Eye (tissue), 1 donor: ENCODE measurements at regions not wholly inside any gene's neighbourhood (a gene's known extent, or its start where the extent isn't known, plus 50 kb on each side); places are given as distances from the start of the nearest gene placed in this dataset.

Experiments used
- DNase-seq: peaks from one replicate; pipeline ENCODE4 v3.0.0-alpha.2; 2015

DNA sequence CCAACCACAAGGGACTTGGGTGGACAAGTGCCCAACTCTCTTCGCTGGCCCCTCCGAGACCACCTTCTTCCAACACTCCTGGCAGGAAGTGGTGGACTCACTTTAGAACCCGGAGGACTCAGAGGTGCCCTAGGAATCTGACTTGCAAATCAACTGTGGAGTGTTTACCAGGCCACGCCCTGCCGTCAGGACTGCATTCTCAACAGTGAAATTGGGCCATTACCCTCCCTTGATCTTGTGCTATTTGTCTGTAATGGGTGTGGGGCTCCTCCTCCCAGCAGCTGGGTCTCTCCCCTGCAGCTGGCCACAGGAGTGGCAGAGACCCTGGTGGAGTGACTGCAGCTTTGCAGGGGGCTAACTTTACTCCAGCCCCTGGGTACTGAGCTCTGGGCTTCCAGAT is 212.2 kb upstream of the RPL38 start:
- DNase-seq: no peak

GRCh38 chr17:73994946-73995345 is 208.5 kb upstream of the RPL38 start:
- DNase-seq: no peak

GRCh38 chr17:73997059-73997458 is 206.4 kb upstream of the RPL38 start:
- no peak for DNase-seq

GRCh38 chr17:73998249-73998648 is 205.2 kb upstream of the RPL38 start:
- DNase-seq: no peak

GRCh38 chr17:73998653-73999645 is 204.5 kb upstream of the RPL38 start:
- DNase-seq: peak; percentile 63

GRCh38 chr17:74001145-74001544 is 202.3 kb upstream of the RPL38 start:
- no peak for DNase-seq

- DNase-seq: no peak
Measured at GRCh38 chr17:74002241-74002640, 201.2 kb upstream of the RPL38 start.

GRCh38 chr17:74004056-74004455 is 199.4 kb upstream of the RPL38 start:
- DNase-seq: no peak

DNA sequence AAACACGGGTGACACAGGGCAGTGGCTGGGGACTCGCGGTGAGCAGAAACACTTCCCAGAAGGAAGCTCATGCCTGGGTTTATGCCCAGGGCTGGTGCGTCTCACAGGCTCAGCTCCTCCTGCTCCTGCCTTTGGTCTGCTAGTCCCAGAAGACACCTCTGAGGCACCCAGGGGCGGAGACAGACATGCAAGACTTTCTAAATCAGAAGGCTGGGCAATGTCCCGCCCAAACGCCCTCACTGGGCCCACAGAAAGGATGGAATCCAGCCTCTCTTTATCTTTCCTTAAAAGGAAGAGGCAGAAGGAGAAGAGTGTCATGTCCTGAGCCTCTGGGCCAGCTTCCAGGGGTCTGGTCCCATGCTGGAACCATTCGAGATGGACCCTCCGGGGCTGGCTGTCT is 197.7 kb upstream of the RPL38 start:
- DNase-seq: no peak

DNA sequence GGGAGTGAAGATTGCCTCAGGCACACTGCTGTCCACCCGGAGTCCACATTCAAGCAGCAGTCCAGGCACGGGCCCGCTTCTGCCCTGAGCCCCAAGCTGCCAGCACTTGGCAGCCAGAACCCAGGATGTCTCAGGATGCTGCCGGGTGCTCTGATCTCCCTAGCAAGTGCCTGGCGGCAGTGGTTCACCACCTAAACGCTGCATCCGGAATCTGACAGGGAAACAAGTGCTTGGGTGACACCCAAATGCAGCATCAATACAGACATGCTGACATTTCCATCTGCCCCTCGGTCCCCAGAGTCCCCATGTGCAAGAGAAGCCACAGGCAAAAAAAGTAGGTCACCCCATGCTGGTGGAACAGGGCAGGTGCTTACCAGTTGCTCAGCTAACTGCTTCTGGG is 197.1 kb upstream of the RPL38 start:
- DNase-seq: no peak

- no peak for DNase-seq
Measured at GRCh38 chr17:74008196-74008595, 195.3 kb upstream of the RPL38 start.

DNA sequence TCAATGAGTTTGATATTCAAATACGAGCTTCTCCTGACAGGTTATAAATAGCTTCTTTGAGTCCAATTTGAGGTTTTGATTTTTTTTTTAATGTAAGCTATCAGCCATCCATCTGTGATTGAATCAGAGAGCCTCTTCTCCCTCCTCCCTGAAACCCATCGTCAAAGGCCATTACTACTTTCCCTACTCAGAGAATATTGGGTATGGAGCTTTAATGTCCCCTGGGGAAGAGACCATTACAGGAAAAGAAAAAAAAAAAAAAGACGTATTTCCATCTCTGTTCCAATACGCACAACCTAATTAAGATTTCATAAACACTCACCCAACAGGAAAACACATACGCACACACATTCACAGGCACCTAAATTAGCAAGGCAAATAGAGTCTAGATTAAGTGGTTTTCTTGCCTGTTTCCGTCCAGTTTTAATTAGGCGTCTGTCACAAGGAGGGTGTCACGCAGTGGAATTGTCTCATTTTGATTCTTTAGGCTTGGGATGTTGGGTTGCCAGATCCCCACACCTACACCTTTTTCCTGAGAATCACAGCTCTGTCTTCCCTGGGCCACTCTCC is 194.3 kb upstream of the RPL38 start:
- DNase-seq: no peak

- no peak for DNase-seq
Measured at GRCh38 chr17:74010903-74011302, 192.6 kb upstream of the RPL38 start.

DNA sequence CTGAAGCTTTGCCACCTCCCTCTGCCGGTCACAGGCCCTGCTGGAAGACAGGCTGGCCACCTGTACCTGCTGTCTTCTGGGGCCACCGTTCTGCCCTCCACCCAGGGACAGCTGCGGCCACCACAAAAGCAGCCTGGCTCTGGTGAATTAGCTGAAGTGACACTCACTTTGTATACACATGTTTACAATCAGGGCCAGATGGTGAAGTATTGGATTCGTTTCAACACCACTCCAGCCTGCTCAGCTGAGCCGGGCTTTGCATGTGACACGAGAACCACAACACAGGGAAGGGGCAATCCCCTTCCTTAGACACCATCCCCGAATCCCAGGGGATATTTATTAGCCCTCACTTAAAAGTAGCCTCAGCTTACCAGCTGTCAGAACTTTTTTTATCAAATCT is 191.5 kb upstream of the RPL38 start:
- DNase-seq: peak; percentile 84

GRCh38 chr17:74012465-74012864 is 191.0 kb upstream of the RPL38 start:
- DNase-seq: no peak

DNA sequence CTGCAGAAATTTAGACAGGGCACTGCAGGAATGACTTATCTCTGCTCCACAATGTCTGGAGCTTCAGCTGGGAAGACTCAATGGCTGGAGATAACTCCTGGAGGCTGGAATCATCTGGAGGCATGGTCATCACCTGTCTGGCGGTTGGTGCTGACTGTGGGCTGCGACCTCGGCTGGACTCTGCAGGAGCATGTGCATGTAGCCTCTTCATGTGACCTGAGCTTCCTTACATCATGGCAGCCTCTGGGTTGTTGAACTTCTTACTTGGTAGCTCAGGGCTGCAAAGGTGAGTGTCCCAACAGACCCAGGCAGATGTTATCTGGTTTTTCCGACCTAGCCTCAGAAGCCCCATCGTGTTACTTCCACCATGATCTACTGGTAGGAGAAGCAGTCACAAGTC is 188.2 kb upstream of the RPL38 start:
- no peak for DNase-seq

DNA sequence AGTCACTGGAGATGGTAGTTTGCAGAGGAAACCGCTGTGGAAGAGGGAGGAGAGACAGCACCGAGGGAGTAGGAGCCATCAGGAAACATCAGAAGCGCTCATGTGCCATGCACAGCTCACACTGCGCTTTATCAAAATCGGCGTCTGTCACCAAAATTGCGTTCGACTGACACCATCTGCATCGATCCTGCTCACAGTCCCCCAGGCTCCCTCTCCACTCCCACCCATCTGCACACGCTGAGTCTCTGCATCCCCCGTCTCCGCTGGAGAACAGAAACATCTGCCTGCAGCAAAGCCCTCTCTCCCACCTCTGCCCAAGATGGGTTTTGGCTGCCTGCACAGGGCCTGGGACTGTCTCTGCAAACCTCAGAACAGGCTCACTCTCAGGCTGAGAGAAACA is 187.5 kb upstream of the RPL38 start:
- DNase-seq: peak; percentile 64

- DNase-seq: peak; percentile 71
Measured at GRCh38 chr17:74016461-74016860, 187.0 kb upstream of the RPL38 start.

DNA sequence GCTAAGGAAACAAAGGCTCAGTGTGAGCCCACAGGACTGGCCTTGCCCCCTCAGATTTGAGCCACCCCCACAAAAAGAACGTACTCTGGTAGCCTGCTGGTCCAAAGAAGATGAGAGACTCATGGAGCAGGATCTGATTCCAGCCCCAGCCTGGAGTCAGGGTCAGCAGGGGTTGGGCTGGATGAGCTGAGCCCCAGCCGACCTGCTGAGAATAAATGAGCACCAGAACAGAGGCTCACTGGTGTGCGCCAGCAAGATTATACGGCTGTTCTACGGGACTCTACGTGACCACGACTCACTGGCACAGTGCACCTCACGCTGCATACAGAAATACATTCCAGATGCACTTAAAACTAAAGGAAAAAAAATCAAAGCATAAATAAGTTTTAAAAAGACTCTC is 186.0 kb upstream of the RPL38 start:
- DNase-seq: no peak

DNA sequence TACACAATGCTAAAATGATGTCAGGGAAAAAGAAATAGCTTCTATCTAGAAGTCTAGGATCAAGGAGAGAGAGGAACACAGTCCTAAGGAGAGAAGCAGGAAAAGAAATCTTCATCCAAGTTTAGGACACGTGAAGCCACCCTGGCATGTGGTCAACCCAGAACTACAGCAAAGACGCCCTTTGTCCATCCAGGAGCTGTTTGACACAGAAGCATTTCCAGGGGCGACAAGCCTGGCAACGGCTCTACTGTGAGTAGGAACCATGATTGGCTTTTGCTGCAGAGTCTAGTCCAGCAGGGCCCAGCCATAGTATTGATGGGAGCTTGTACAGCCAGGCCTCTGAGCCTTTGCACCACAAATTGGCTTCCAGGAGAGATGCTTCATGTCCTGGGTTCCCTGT is 185.4 kb upstream of the RPL38 start:
- DNase-seq: no peak

GRCh38 chr17:74019271-74019670 is 184.2 kb upstream of the RPL38 start:
- no peak for DNase-seq

GRCh38 chr17:74019860-74020259 is 183.6 kb upstream of the RPL38 start:
- DNase-seq: no peak

GRCh38 chr17:74020522-74020921 is 183.0 kb upstream of the RPL38 start:
- DNase-seq: no peak

DNA sequence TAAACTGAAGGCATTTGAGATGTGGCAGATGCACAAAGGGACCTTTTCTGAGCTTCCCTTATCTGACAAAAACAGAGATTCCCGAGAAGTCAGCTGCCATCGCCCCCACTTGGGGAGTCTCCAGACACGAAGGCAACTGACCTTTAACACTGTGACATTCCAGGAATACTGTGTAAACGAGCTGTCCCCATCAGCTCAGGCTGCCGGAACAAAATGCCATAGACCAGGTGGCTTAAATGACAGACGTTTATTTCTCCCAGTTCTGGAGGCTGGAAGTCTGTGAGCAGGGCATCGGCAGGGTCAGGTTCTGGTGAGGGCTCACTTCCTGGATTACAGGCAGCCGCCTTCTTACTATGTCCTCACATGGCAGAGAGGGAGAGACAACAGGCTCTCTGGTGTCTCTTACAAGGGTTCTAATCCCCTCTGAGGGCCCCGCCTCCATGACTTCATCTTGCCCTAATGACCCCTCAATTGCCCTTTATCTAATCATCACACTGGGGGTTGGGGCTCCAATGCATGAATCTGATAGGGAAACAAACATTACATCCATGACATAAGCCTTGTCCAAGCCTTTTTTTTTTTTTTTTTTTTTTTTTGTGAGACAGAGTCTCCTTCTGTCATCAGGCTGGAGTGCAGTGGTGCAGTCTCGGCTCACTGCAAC is 178.5 kb upstream of the RPL38 start:
- DNase-seq: no peak
